ENCODE measurements at regions not wholly inside any gene's neighbourhood (a gene's known extent, or its start where the extent isn't known, plus 50 kb on each side); places are given as distances from the start of the nearest gene placed in this dataset.
"Not testable (repeated sequence)": the region's sequence is repeated elsewhere in the genome, so short reads cannot be mapped to it uniquely, and the experiment has no call there.

DNA sequence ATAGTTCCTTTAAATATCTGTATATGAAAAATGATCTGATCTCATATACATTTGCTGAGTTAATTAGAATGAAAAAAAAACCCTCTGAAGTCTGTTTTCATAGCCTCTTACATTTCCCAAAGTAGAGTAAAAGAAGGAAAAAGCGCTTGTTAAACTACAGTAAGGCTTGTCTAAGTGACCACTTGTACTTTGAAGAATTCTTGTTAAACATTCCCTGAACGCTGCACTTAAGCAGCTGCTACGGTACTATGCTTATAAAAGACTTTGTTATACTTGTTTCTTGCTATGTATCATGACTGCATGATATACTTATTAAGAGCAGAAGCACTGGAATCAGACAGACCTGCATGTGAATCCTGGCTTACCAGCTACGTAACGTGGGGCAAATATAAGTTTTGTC lies 81.7 kb upstream of the MTAP start:
- TF ChIP-seq, protein P1, sequence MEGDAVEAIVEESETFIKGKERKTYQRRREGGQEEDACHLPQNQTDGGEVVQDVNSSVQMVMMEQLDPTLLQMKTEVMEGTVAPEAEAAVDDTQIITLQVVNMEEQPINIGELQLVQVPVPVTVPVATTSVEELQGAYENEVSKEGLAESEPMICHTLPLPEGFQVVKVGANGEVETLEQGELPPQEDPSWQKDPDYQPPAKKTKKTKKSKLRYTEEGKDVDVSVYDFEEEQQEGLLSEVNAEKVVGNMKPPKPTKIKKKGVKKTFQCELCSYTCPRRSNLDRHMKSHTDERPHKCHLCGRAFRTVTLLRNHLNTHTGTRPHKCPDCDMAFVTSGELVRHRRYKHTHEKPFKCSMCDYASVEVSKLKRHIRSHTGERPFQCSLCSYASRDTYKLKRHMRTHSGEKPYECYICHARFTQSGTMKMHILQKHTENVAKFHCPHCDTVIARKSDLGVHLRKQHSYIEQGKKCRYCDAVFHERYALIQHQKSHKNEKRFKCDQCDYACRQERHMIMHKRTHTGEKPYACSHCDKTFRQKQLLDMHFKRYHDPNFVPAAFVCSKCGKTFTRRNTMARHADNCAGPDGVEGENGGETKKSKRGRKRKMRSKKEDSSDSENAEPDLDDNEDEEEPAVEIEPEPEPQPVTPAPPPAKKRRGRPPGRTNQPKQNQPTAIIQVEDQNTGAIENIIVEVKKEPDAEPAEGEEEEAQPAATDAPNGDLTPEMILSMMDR (IDR thresholded peaks at IDR 0.05; ENCODE audit: borderline replicate concordance, insufficient read depth, low read depth, low read length) = no peak
- H3K4me3 ChIP-seq (ENCODE audit: low read depth, low read length) = no peak overlapping the region

DNA sequence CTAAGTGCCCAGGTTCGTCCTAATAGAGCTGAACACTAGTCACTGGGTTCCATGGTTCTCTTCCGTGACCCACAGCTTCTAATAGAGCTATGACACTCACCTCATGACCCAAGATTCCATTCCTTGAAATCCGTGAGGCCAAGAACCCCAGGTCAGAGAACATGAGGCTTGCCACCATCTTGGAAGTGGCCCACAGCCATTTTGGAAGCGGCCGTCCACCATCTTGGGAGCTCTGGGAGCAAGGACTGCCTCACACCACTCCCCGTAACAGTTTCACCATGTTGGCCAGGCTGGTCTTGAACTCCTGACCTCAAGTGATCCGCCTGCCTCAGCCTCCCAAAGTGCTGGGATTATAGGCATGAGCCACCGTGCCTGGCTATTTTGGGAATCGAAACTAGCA lies 75.0 kb upstream of the MTAP start:
- not testable (repeated sequence) for H3K4me3 ChIP-seq (ENCODE audit: low read depth, low read length)

DNA sequence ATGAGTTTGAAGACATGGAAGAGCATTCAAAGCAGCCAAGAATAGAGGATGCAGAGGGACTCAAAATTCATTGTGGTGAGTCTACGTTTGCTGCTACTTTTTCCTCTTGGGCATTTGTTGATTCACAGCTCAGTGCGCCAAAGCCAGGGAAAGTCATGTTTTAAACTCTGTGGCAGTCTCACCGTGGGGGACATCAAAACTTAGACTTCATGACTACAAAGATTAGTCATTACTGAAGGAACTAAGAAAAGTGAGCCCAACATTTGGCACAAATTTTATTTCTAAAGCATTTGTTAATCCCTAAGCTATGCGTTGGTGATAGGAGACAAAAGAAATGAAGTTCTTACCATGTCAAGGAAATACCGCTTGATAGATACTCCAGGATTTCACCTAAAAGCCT lies 73.7 kb upstream of the MTAP start:
- TF ChIP-seq, protein P1 (IDR thresholded peaks at IDR 0.05; ENCODE audit: borderline replicate concordance, insufficient read depth, low read depth, low read length) = no peak
- H3K4me3 ChIP-seq (ENCODE audit: low read depth, low read length) = no peak overlapping the region

DNA sequence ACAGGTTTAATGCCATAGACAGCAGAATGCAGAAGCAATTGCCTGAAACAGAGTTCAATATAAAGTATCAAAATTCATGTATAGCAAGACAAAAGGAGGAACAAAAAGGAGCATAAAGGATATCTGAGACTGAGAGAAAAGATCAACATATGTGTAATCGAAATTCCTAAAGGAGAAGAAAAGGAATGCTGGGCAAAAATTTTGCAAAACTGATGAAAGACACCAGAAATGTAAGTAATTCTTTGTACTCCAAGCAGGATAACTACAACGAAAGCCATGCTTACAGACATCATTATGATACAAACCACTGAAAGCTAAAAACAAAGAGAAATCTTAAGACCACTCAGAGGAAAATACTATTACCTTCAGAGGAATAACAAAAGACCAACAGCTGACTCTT lies 72.8 kb upstream of the MTAP start:
- H3K4me3 ChIP-seq (ENCODE audit: low read depth, low read length) = no peak overlapping the region
- TF ChIP-seq, protein P1 (IDR thresholded peaks at IDR 0.05; ENCODE audit: borderline replicate concordance, insufficient read depth, low read depth, low read length) = no peak

DNA sequence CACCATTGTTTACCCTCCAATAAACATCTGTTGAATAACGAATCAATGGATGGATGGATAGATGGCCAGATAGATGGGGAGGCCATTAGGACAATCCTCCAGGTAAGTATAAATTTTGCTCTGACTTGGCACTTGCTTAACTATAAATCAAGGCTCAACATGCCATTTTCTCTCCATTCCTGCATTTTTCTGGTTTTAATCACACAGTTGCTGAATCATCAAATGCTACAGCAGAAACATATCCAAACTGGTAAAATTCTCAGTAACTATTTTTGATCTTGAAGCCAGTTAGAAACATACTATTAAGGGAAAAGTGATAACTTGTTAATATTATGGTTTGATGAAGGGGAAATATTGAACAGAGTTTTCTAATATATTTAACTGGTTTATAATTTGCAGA lies 71.5 kb upstream of the MTAP start:
- TF ChIP-seq, protein P1 (IDR thresholded peaks at IDR 0.05; ENCODE audit: borderline replicate concordance, insufficient read depth, low read depth, low read length) = no peak
- H3K4me3 ChIP-seq (ENCODE audit: low read depth, low read length) = no peak overlapping the region

DNA sequence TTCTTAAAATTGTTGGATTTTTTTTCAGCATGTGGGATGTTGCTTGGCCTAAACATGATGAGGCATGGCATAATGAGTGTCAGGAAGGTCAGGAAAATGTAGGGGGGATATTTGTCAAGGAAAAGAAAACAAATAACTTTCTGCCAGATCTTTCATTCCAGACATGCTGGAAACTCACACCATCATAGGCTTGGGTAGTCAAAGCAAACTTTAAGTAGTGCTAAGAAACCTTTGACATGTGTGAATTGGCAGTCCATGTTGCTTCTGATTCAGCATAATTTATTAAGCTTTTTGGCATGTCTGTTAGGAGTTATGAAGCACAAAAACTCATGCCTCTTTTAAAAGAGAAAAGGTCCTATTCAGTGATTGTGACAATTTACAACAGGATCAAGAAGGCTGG lies 61.3 kb upstream of the MTAP start:
- no peak overlapping the region for H3K4me3 ChIP-seq (ENCODE audit: low read depth, low read length)
- TF ChIP-seq, protein P1 (IDR thresholded peaks at IDR 0.05; ENCODE audit: borderline replicate concordance, insufficient read depth, low read depth, low read length) = no peak

DNA sequence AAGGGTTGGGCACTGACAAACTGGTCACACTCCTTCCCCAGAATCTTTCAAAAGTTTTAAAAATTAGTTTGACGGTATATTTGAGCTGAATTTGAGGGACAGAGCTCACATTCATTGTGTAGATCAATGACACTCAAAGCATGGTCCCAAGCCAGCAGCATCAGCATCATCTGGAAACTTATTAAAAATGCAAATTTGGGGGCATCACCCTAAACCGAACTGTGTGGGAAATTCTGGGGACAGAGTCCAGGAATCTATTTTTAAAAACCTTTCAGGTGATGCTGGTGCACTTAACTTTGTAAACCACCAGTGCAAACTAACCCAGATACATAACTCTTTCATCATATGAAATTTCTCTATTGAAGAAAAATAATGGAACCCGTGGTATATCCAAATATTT lies 58.1 kb upstream of the MTAP start:
- H3K4me3 ChIP-seq (ENCODE audit: low read depth, low read length) = no peak overlapping the region

More for the DNA sequence above, 58.1 kb upstream of the MTAP start:
- TF ChIP-seq, protein P1 (IDR thresholded peaks at IDR 0.05; ENCODE audit: borderline replicate concordance, insufficient read depth, low read depth, low read length) = no peak
